HepG2 (cell line): ENCODE measurements at regions not wholly inside any gene's neighbourhood (a gene's known extent, or its start where the extent isn't known, plus 50 kb on each side); places are given as distances from the start of the nearest gene placed in this dataset.

Experiments
- AHR ChIP-seq: IDR thresholded peaks from 2 replicates; pipeline ENCODE4 v1.6.1; 2018; ENCODE audit warnings: missing genetic modification reagents, missing compliant biosample characterization
- CERS6 ChIP-seq: sonication (generic); formaldehyde crosslinking; IDR thresholded peaks from 2 replicates; pipeline ENCODE4 v1.5.0; 2020; ENCODE audit warnings: missing genetic modification reagents
- FIP1L1 ChIP-seq: fragments of 200-400 bp; formaldehyde crosslinking; IDR thresholded peaks from 2 replicates; pipeline ENCODE4 v1.6.1; 2018; ENCODE audit warnings: low read depth, mild to moderate bottlenecking, low read length, moderate library complexity, borderline replicate concordance; ENCODE audit not compliant: insufficient read depth
- FOXO1 ChIP-seq: sonication (generic); formaldehyde crosslinking; IDR thresholded peaks from 2 replicates; pipeline ENCODE4 v1.4.0; 2020; ENCODE audit warnings: missing genetic modification reagents
- FOXP4 ChIP-seq: sonication (generic); formaldehyde crosslinking; IDR thresholded peaks from 2 replicates; pipeline ENCODE4 v1.4.0; 2020; ENCODE audit warnings: missing genetic modification reagents
- HDAC2 ChIP-seq: sonication (generic); formaldehyde crosslinking; IDR thresholded peaks from 2 replicates; pipeline ENCODE4 v1.4.0; 2020; ENCODE audit warnings: missing genetic modification reagents
- HES4 ChIP-seq: sonication (generic); formaldehyde crosslinking; IDR thresholded peaks from 2 replicates; pipeline ENCODE4 v1.9.0; 2021; ENCODE audit warnings: mild to moderate bottlenecking, missing genetic modification reagents, borderline replicate concordance
- IRF9 ChIP-seq: sonication (generic); formaldehyde crosslinking; IDR thresholded peaks from 2 replicates; pipeline ENCODE4 v1.8.0; 2022; ENCODE audit warnings: missing genetic modification reagents, mild to moderate bottlenecking, borderline replicate concordance
- KDM5A ChIP-seq: fragments of 200-600 bp; sonication (generic); IDR thresholded peaks from 2 replicates; pipeline ENCODE4 v1.7.0; 2018; ENCODE audit warnings: antibody characterized with exemption, mild to moderate bottlenecking, low read length, borderline replicate concordance
- KMT2A ChIP-seq: sonication (generic); formaldehyde crosslinking; IDR thresholded peaks from 2 replicates; pipeline ENCODE4 v1.4.0; 2020; ENCODE audit warnings: missing genetic modification reagents
- NCOR1 ChIP-seq: fragments of 200-600 bp; sonication (generic); IDR thresholded peaks from 2 replicates; pipeline ENCODE4 v1.7.0; 2017; ENCODE audit warnings: antibody characterized with exemption, low read length, borderline replicate concordance
- RAD21 ChIP-seq: fragments of 450-650 bp; formaldehyde crosslinking; IDR thresholded peaks from 2 replicates; pipeline ENCODE4 v1.5.0; 2020; ENCODE audit warnings: mild to moderate bottlenecking
- RXRA ChIP-seq: sonication (generic); formaldehyde crosslinking; IDR thresholded peaks from 2 replicates; pipeline ENCODE4 v1.5.1; 2020; ENCODE audit warnings: missing genetic modification reagents
- SMC3 ChIP-seq: IDR thresholded peaks from 2 replicates; pipeline ENCODE4 v1.6.1; 2011; ENCODE audit warnings: low read length, improper control_type of control experiment
- SOX6 ChIP-seq, 2 experiments: fragments of 450-650 bp in 1 of 2; sonication (generic) in 1 of 2; formaldehyde crosslinking in 1 of 2; IDR thresholded peaks; 2 replicates each; pipeline versions ENCODE4 v1.4.0 to v1.6.1; 2017 to 2020; ENCODE audit warnings: antibody characterized with exemption in 1 of 2, mild to moderate bottlenecking in 1 of 2, missing genetic modification reagents in 1 of 2
- SP5 ChIP-seq: IDR thresholded peaks from 2 replicates; pipeline ENCODE4 v1.6.1; 2016; ENCODE audit warnings: low read depth, borderline replicate concordance
- TFDP1 ChIP-seq: IDR thresholded peaks from 2 replicates; pipeline ENCODE4 v1.6.1; 2016; ENCODE audit warnings: missing compliant biosample characterization, missing genetic modification reagents, borderline replicate concordance
- TGIF2 ChIP-seq: IDR thresholded peaks from 2 replicates; pipeline ENCODE4 v1.6.1; 2016; ENCODE audit warnings: control low read depth, missing compliant biosample characterization
- ZFP37 ChIP-seq: sonication (generic); formaldehyde crosslinking; IDR thresholded peaks from 2 replicates; pipeline ENCODE4 v1.4.0; 2020; ENCODE audit warnings: missing genetic modification reagents, borderline replicate concordance
- ZFP41 ChIP-seq: sonication (generic); formaldehyde crosslinking; IDR thresholded peaks from 2 replicates; pipeline ENCODE4 v1.4.0; 2020; ENCODE audit warnings: mild to moderate bottlenecking, missing genetic modification reagents, borderline replicate concordance
- ZMAT5 ChIP-seq: sonication (generic); formaldehyde crosslinking; IDR thresholded peaks from 2 replicates; pipeline ENCODE4 v1.5.0; 2020; ENCODE audit warnings: mild to moderate bottlenecking, low read depth, missing genetic modification reagents, borderline replicate concordance
- ZNF292 ChIP-seq: sonication (generic); formaldehyde crosslinking; IDR thresholded peaks from 2 replicates; pipeline ENCODE4 v1.8.1; 2022; ENCODE audit warnings: mild to moderate bottlenecking, low read depth, missing genetic modification reagents, borderline replicate concordance
- ZNF335 ChIP-seq: sonication (generic); formaldehyde crosslinking; IDR thresholded peaks from 2 replicates; pipeline ENCODE4 v1.4.0; 2020; ENCODE audit warnings: missing genetic modification reagents
- ZNF446 ChIP-seq: sonication (generic); formaldehyde crosslinking; IDR thresholded peaks from 2 replicates; pipeline ENCODE4 v1.5.0; 2020; ENCODE audit warnings: mild to moderate bottlenecking, missing genetic modification reagents
- ZNF543 ChIP-seq: sonication (generic); formaldehyde crosslinking; IDR thresholded peaks from 2 replicates; pipeline ENCODE4 v1.4.0; 2020; ENCODE audit warnings: mild to moderate bottlenecking, missing genetic modification reagents
- ZNF552 ChIP-seq: sonication (generic); formaldehyde crosslinking; IDR thresholded peaks from 2 replicates; pipeline ENCODE4 v1.9.0; 2022; ENCODE audit warnings: missing genetic modification reagents, mild to moderate bottlenecking, borderline replicate concordance
- ZSCAN12 ChIP-seq: sonication (generic); formaldehyde crosslinking; IDR thresholded peaks from 2 replicates; pipeline ENCODE4 v1.9.0; 2021; ENCODE audit warnings: mild to moderate bottlenecking, missing genetic modification reagents

- TF ChIP-seq ZNF543 (CRISPR knock-in tag) (no peak), FIP1L1 (no peak), ZFP37 (CRISPR knock-in tag) (no peak), IRF9 (CRISPR knock-in tag) (no peak), KMT2A (CRISPR knock-in tag) (no peak), KDM5A (no peak), ZSCAN12 (no peak), HES4 (CRISPR knock-in tag) (no peak), ZMAT5 (CRISPR knock-in tag) (no peak), ZNF292 (no peak), RAD21 (peak; percentile 95), ZNF335 (CRISPR knock-in tag) (no peak), SP5 (0 out of 2 replicates have a peak, but pooled peaks have one; percentile 12), ZNF446 (CRISPR knock-in tag) (no peak), CERS6 (CRISPR knock-in tag) (no peak), FOXO1 (no peak), SOX6 (IDR thresholded peaks at IDR 0.05) (no peak), SOX6 (CRISPR knock-in tag; IDR thresholded peaks at IDR 0.05) (no peak), SMC3 (peak; percentile 97), ZNF552 (CRISPR knock-in tag) (no peak), NCOR1 (no peak), FOXP4 (no peak), HDAC2 (CRISPR knock-in tag) (no peak), TFDP1 (no peak), ZFP41 (CRISPR knock-in tag) (no peak), TGIF2 (0 out of 2 replicates have a peak, but pooled peaks have one; percentile 29), RXRA (CRISPR knock-in tag) (no peak), AHR (CRISPR knock-in tag) (no peak)
Observed at GRCh38 chr6:154928325-154928922, 66.7 kb upstream of the TIAM2 start (continued).
